ENCODE measurements at regions not wholly inside any gene's neighbourhood (a gene's known extent, or its start where the extent isn't known, plus 50 kb on each side); places are given as distances from the start of the nearest gene placed in this dataset.

- peaks cover 25% of the 10 kb centered on the region for H3K27me3 ChIP-seq
- TF ChIP-seq CTCF (IDR thresholded peaks at IDR 0.05), result no peak
- no peaks in the 10 kb centered on the region for H3K9me3 ChIP-seq
- H3K27ac ChIP-seq, result no peak overlapping the region
- no peaks in the 10 kb centered on the region for H3K4me1 ChIP-seq (ENCODE audit: control insufficient read depth in 1 of 2, insufficient read depth in 1 of 2, low read depth in 1 of 2, low read length in 1 of 2)
- no peaks in the 10 kb centered on the region for H3K36me3 ChIP-seq
- H3K4me3 ChIP-seq (ENCODE audit: low read depth in 1 of 2, low read length in 1 of 2), result no peak overlapping the region
These were observed 119.7 kb downstream of the INHBB start for GRCh38 chr2:120465701-120465988.

GRCh38 chr2:120465989-120466703, 120.2 kb downstream of the INHBB start:
- H3K4me1 ChIP-seq (ENCODE audit: control insufficient read depth in 1 of 2, insufficient read depth in 1 of 2, low read depth in 1 of 2, low read length in 1 of 2), result no peaks in the 10 kb centered on the region
- no peaks in the 10 kb centered on the region for H3K36me3 ChIP-seq
- H3K9me3 ChIP-seq, result no peaks in the 10 kb centered on the region
- H3K27me3 ChIP-seq, result peaks cover 25% of the 10 kb centered on the region
- no peak overlapping the region for H3K4me3 ChIP-seq (ENCODE audit: low read depth in 1 of 2, low read length in 1 of 2)
- H3K27ac ChIP-seq, result no peak overlapping the region
- no peak for TF ChIP-seq CTCF (IDR thresholded peaks at IDR 0.05)

- Histone ChIP-seq H3K27me3 (peaks cover 25% of the 10 kb centered on the region), H3K27ac (no peak overlapping the region), H3K9me3 (no peaks in the 10 kb centered on the region), H3K4me1 (ENCODE audit: control insufficient read depth in 1 of 2, insufficient read depth in 1 of 2, low read depth in 1 of 2, low read length in 1 of 2) (no peaks in the 10 kb centered on the region), H3K36me3 (no peaks in the 10 kb centered on the region), H3K4me3 (ENCODE audit: low read depth in 1 of 2, low read length in 1 of 2) (no peak overlapping the region)
- no peak for TF ChIP-seq CTCF (IDR thresholded peaks at IDR 0.05)
These were observed 120.7 kb downstream of the INHBB start for GRCh38 chr2:120466704-120467054.

GRCh38 chr2:120468136-120468535, 122.2 kb downstream of the INHBB start:
- no peak for TF ChIP-seq CTCF (IDR thresholded peaks at IDR 0.05)
- Histone ChIP-seq H3K4me3 (ENCODE audit: low read depth in 1 of 2, low read length in 1 of 2) (no peak overlapping the region), H3K27ac (no peak overlapping the region), H3K27me3 (peaks cover 21% of the 10 kb centered on the region), H3K9me3 (no peaks in the 10 kb centered on the region), H3K36me3 (no peaks in the 10 kb centered on the region), H3K4me1 (ENCODE audit: control insufficient read depth in 1 of 2, insufficient read depth in 1 of 2, low read depth in 1 of 2, low read length in 1 of 2) (no peaks in the 10 kb centered on the region)

- Histone ChIP-seq H3K36me3 (no peaks in the 10 kb centered on the region), H3K9me3 (no peaks in the 10 kb centered on the region), H3K27ac (no peak overlapping the region), H3K4me1 (ENCODE audit: control insufficient read depth in 1 of 2, insufficient read depth in 1 of 2, low read depth in 1 of 2, low read length in 1 of 2) (no peaks in the 10 kb centered on the region), H3K4me3 (ENCODE audit: low read depth in 1 of 2, low read length in 1 of 2) (no peak overlapping the region), H3K27me3 (peaks cover 10% of the 10 kb centered on the region)
- TF ChIP-seq CTCF (IDR thresholded peaks at IDR 0.05), result no peak
These were observed 123.5 kb downstream of the INHBB start for GRCh38 chr2:120469426-120469825.

Measured in neutrophil (primary cell).